NCI-H1092 treated with DMSO at 0.1 percent for 48 hours (cell line): ENCODE measurements at regions not wholly inside any gene's neighbourhood (a gene's known extent, or its start where the extent isn't known, plus 50 kb on each side); places are given as distances from the start of the nearest gene placed in this dataset.
"Not testable (repeated sequence)": the region's sequence is repeated elsewhere in the genome, so short reads cannot be mapped to it uniquely, and the experiment has no call there.

Experiments
- DNase-seq: peaks from one replicate; lab custom pipeline; 2025; lab: John Stamatoyannopoulos, UW

GRCh38 chr6:113674075-113674474, 183.1 kb upstream of the MARCKS start:
- peak; percentile 36 for DNase-seq

GRCh38 chr6:113676057-113676456, 181.1 kb upstream of the MARCKS start:
- no peak for DNase-seq

GRCh38 chr6:113676968-113677367, 180.2 kb upstream of the MARCKS start:
- no peak for DNase-seq

- peak; percentile 27 for DNase-seq
Observed at GRCh38 chr6:113679051-113679450, 178.1 kb upstream of the MARCKS start.

GRCh38 chr6:113680301-113680700, 176.8 kb upstream of the MARCKS start:
- DNase-seq = no peak

- DNase-seq = no peak
Observed at GRCh38 chr6:113683968-113684367, 173.2 kb upstream of the MARCKS start.

GRCh38 chr6:113684382-113684901, 172.7 kb upstream of the MARCKS start:
- DNase-seq = no peak

- DNase-seq = no peak
Observed at GRCh38 chr6:113686049-113686448, 171.1 kb upstream of the MARCKS start.

GRCh38 chr6:113689620-113690019, 167.5 kb upstream of the MARCKS start:
- not testable (repeated sequence) for DNase-seq

GRCh38 chr6:113690281-113691259, 166.6 kb upstream of the MARCKS start:
- DNase-seq = no peak

GRCh38 chr6:113691260-113691656, 165.9 kb upstream of the MARCKS start:
- DNase-seq = no peak

- no peak for DNase-seq
Observed at GRCh38 chr6:113693851-113694250, 163.3 kb upstream of the MARCKS start.

GRCh38 chr6:113694278-113695077, 162.7 kb upstream of the MARCKS start:
- no peak for DNase-seq

GRCh38 chr6:113695516-113695915, 161.6 kb upstream of the MARCKS start:
- no peak for DNase-seq

- no peak for DNase-seq
Observed at GRCh38 chr6:113696960-113697359, 160.2 kb upstream of the MARCKS start.

- no peak for DNase-seq
Observed at GRCh38 chr6:113697632-113698410, 159.3 kb upstream of the MARCKS start.

- DNase-seq = no peak
Observed at GRCh38 chr6:113699239-113699638, 157.9 kb upstream of the MARCKS start.

- no peak for DNase-seq
Observed at GRCh38 chr6:113701552-113702254, 155.4 kb upstream of the MARCKS start.

GRCh38 chr6:113707194-113707593, 150.0 kb upstream of the MARCKS start:
- DNase-seq = no peak

GRCh38 chr6:113709936-113710509, 147.1 kb upstream of the MARCKS start:
- DNase-seq = peak; percentile 3

- DNase-seq = no peak
Observed at GRCh38 chr6:113713665-113714064, 143.5 kb upstream of the MARCKS start.
